IMR-90 (cell line): ENCODE measurements at regions not wholly inside any gene's neighbourhood (a gene's known extent, or its start where the extent isn't known, plus 50 kb on each side); places are given as distances from the start of the nearest gene placed in this dataset.

Experiments
- ATAC-seq: fragments of 200-7000 bp; cut with Tn5 transposase; 2 replicates; pipeline ENCODE4 v1.9.1; 2020; ENCODE audit warnings: low read depth, mild to moderate bottlenecking, moderate library complexity
- BruUV-seq: library from RNA; stranded (reverse); fragments of 400-500 nt; replicated peaks from 2 replicates; lab custom pipeline; 2021; lab: Mats Ljungman, UMichigan
- CTCF ChIA-PET: fragments of 300-600 bp; formaldehyde crosslinking; extraction: SDS; loops from one replicate; lab custom pipeline; 2021; ENCODE audit warnings: antibody characterized with exemption; lab: Yijun Ruan, JAX
- POLR2A ChIA-PET: fragments of 300-600 bp; sonication (Branson Sonifier 250); formaldehyde crosslinking; loops from one replicate; lab custom pipeline; 2022; ENCODE audit warnings: antibody characterized with exemption; ENCODE audit not compliant: unreplicated experiment; lab: Charles Lee
- DNase-seq: peaks from one replicate; pipeline ENCODE4 v3.0.0; 2013
- H2AFZ ChIP-seq: replicated peaks from 2 replicates; pipeline ENCODE3; 2013; ENCODE audit warnings: low read length, mild to moderate bottlenecking; ENCODE audit not compliant: poor library complexity
- H2AK5ac ChIP-seq: 2 replicates; pipeline ENCODE4 v1.6.1; 2013; ENCODE audit warnings: low read depth, low read length, inconsistent platforms
- H2AK9ac ChIP-seq: replicated peaks from 2 replicates; pipeline ENCODE3; 2013; ENCODE audit warnings: mild to moderate bottlenecking, low read depth, low read length, moderate library complexity; ENCODE audit not compliant: poor library complexity
- H2BK120ac ChIP-seq: 2 replicates; pipeline ENCODE4 v1.6.1; 2013; ENCODE audit warnings: low read depth, low read length, inconsistent platforms
- H2BK15ac ChIP-seq: 3 replicates; pipeline ENCODE4 v1.6.1; 2013; ENCODE audit warnings: low read depth, low read length, inconsistent platforms
- H2BK20ac ChIP-seq: 2 replicates; pipeline ENCODE4 v1.6.1; 2013; ENCODE audit warnings: low read depth, mild to moderate bottlenecking, inconsistent platforms, low read length, moderate library complexity
- H2BK5ac ChIP-seq: 2 replicates; pipeline ENCODE4 v1.6.1; 2013; ENCODE audit warnings: mild to moderate bottlenecking, low read depth, low read length, inconsistent platforms; ENCODE audit not compliant: poor library complexity, severe bottlenecking
- H3K14ac ChIP-seq: replicated peaks from 2 replicates; pipeline ENCODE4 v1.6.1; 2013; ENCODE audit warnings: low read depth, low read length, inconsistent platforms
- H3K18ac ChIP-seq: 2 replicates; pipeline ENCODE4 v1.6.1; 2013; ENCODE audit warnings: low read depth, low read length, control low read depth
- H3K23ac ChIP-seq: 2 replicates; pipeline ENCODE4 v1.6.1; 2013; ENCODE audit warnings: low read depth, low read length, inconsistent platforms
- H3K27ac ChIP-seq: 2 replicates; pipeline ENCODE4 v1.5.1; 2013; ENCODE audit warnings: mild to moderate bottlenecking, control low read depth, low read length; ENCODE audit not compliant: insufficient read depth
- H3K27me3 ChIP-seq: 2 replicates; pipeline ENCODE4 v1.6.1; 2013; ENCODE audit warnings: low read length; ENCODE audit not compliant: control insufficient read depth, insufficient read depth
- H3K36me3 ChIP-seq: 2 replicates; pipeline ENCODE4 v1.6.1; 2013; ENCODE audit warnings: low read length, mixed read lengths; ENCODE audit not compliant: control insufficient read depth, insufficient read depth
- H3K4ac ChIP-seq: 2 replicates; pipeline ENCODE4 v1.6.1; 2013; ENCODE audit warnings: low read depth, low read length, inconsistent platforms
- H3K4me1 ChIP-seq: 2 replicates; pipeline ENCODE4 v1.6.1; 2013; ENCODE audit warnings: low read length, mixed read lengths; ENCODE audit not compliant: control insufficient read depth, insufficient read depth
- H3K4me2 ChIP-seq: 2 replicates; pipeline ENCODE4 v1.6.1; 2013; ENCODE audit warnings: low read depth, mild to moderate bottlenecking, control low read depth, low read length, moderate library complexity
- H3K4me3 ChIP-seq: 2 replicates; pipeline ENCODE4 v1.5.1; 2013; ENCODE audit warnings: low read depth, mild to moderate bottlenecking, control low read depth, low read length, moderate library complexity; ENCODE audit not compliant: insufficient read depth
- H3K56ac ChIP-seq: 2 replicates; pipeline ENCODE4 v1.6.1; 2013; ENCODE audit warnings: low read length, inconsistent platforms; ENCODE audit not compliant: insufficient read depth; ENCODE audit errors: extremely low read depth
- H3K79me1 ChIP-seq, 2 experiments: 2 replicates each; pipeline ENCODE4 v1.6.1; 2013; ENCODE audit warnings: low read length in 2 of 2, inconsistent platforms in 1 of 2, low read depth in 1 of 2
- H3K9ac ChIP-seq: 2 replicates; pipeline ENCODE4 v1.6.1; 2013; ENCODE audit warnings: low read depth, low read length, control low read depth
- H3K9me1 ChIP-seq: 2 replicates; pipeline ENCODE4 v1.6.1; 2013; ENCODE audit warnings: low read length, inconsistent platforms; ENCODE audit not compliant: insufficient read depth
- H3K9me3 ChIP-seq: 2 replicates; pipeline ENCODE4 v1.6.1; 2013; ENCODE audit warnings: low read length; ENCODE audit not compliant: control insufficient read depth, insufficient read depth
- H4K20me1 ChIP-seq: 2 replicates; pipeline ENCODE4 v1.6.1; 2013; ENCODE audit warnings: low read length, inconsistent platforms; ENCODE audit not compliant: insufficient read depth
- H4K5ac ChIP-seq: 2 replicates; pipeline ENCODE4 v1.6.1; 2013; ENCODE audit warnings: mild to moderate bottlenecking, low read depth, low read length, control low read depth
- H4K8ac ChIP-seq, 2 experiments: 2 replicates each; pipeline ENCODE4 v1.6.1; 2013; ENCODE audit warnings: low read depth in 2 of 2, low read length in 2 of 2, control low read depth in 1 of 2, inconsistent platforms in 1 of 2
- H4K91ac ChIP-seq: 2 replicates; pipeline ENCODE4 v1.6.1; 2013; ENCODE audit warnings: low read depth, low read length, inconsistent platforms; ENCODE audit not compliant: insufficient read depth
- BHLHE40 ChIP-seq: fragments of 150-350 bp; IDR thresholded peaks from 2 replicates; pipeline ENCODE4 v1.6.1; 2016; ENCODE audit warnings: mild to moderate bottlenecking, low read depth, low read length
- CEBPB ChIP-seq: IDR thresholded peaks from 2 replicates; pipeline ENCODE4 v1.6.1; 2012; ENCODE audit warnings: low read depth, low read length, improper control_type of control experiment
- CTCF ChIP-seq: conservative IDR thresholded peaks from 2 replicates; pipeline ENCODE4 v1.5.1; 2012; ENCODE audit warnings: mild to moderate bottlenecking, low read depth, low read length, improper control_type of control experiment
- ELK1 ChIP-seq: fragments of 150-350 bp; IDR thresholded peaks from 2 replicates; pipeline ENCODE4 v1.6.1; 2016; ENCODE audit warnings: low read depth, mild to moderate bottlenecking, low read length, moderate library complexity, borderline replicate concordance
- FOS ChIP-seq: fragments of 150-350 bp; IDR thresholded peaks from 2 replicates; pipeline ENCODE4 v1.6.1; 2016; ENCODE audit warnings: low read depth, low read length
- MAFK ChIP-seq: IDR thresholded peaks from 2 replicates; pipeline ENCODE4 v1.6.1; 2012; ENCODE audit warnings: low read depth, low read length, improper control_type of control experiment
- MAZ ChIP-seq: IDR thresholded peaks from 2 replicates; pipeline ENCODE4 v1.6.1; 2012; ENCODE audit warnings: low read depth, mild to moderate bottlenecking, low read length, improper control_type of control experiment, moderate library complexity, borderline replicate concordance
- MXI1 ChIP-seq: IDR thresholded peaks from 2 replicates; pipeline ENCODE4 v1.6.1; 2012; ENCODE audit warnings: low read depth, mild to moderate bottlenecking, low read length, moderate library complexity, borderline replicate concordance
- POLR2A ChIP-seq: IDR thresholded peaks from 2 replicates; pipeline ENCODE4 v1.6.1; 2012; ENCODE audit warnings: mild to moderate bottlenecking, low read depth, low read length
- RAD21 ChIP-seq: IDR thresholded peaks from 2 replicates; pipeline ENCODE4 v1.6.1; 2012; ENCODE audit warnings: low read length, improper control_type of control experiment
- RCOR1 ChIP-seq: IDR thresholded peaks from 2 replicates; pipeline ENCODE4 v1.6.1; 2012; ENCODE audit warnings: mild to moderate bottlenecking, low read length, improper control_type of control experiment; ENCODE audit not compliant: insufficient replicate concordance
- RFX5 ChIP-seq: IDR thresholded peaks from 2 replicates; pipeline ENCODE4 v1.8.0; 2012; ENCODE audit warnings: low read depth, mild to moderate bottlenecking, low read length, moderate library complexity
- SMC3 ChIP-seq: fragments of 150-350 bp; IDR thresholded peaks from 2 replicates; pipeline ENCODE4 v1.6.1; 2016; ENCODE audit warnings: low read depth, mild to moderate bottlenecking, antibody characterized with exemption, low read length, moderate library complexity
- USF2 ChIP-seq: fragments of 150-350 bp; IDR thresholded peaks from 2 replicates; pipeline ENCODE4 v1.6.1; 2017; ENCODE audit warnings: mild to moderate bottlenecking, antibody characterized with exemption, low read length, low read depth
- WGBS, 2 experiments: methylation state at CpG; one replicate each; pipeline versions ENCODE4 v1.1.5 to v1.1.7; 2013; ENCODE audit warnings: missing lambda C conversion rate in 2 of 2; ENCODE audit not compliant: insufficient read length in 1 of 2; ENCODE audit errors: extremely low coverage in 2 of 2; 5-methylcytosine and 5-hydroxymethylcytosine counted together
- dilution Hi-C: fragments of 300-500 bp; cut with HindIII; formaldehyde crosslinking; loops from one replicate; pipeline ENCODE4 v1.14.3; 2018; ENCODE audit warnings: low sequenced_read_pairs; ENCODE audit not compliant: unreplicated experiment
- in situ Hi-C: fragments of 300-500 bp; cut with MboI; formaldehyde crosslinking; loops from 3 replicates; pipeline ENCODE4 v1.14.3; 2019; ENCODE audit warnings: low sequenced_read_pairs, inconsistent platforms, mixed read lengths
- intact Hi-C: fragments of 100-400 bp; cut with micrococcal nuclease; formaldehyde crosslinking; loops from 2 replicates; pipeline ENCODE4 v1.10.0; 2022

GRCh38 chr11:130710497-130711012 is 205.7 kb downstream of the SNX19 start:
- Histone ChIP-seq H4K20me1 (no peaks in the 10 kb centered on the region), H3K4ac (peak overlapping the region; percentile 75), H3K36me3 (no peaks in the 10 kb centered on the region), H3K18ac (peak overlapping the region; percentile 92), H3K4me3 (no peak overlapping the region), H2AK5ac (peak overlapping the region; percentile 89), H3K9me3 (peaks cover 2% of the 10 kb centered on the region), H2BK20ac (peak overlapping the region; percentile 85), H3K27me3 (no peaks in the 10 kb centered on the region; the same call in 1 of the 2 replicates), H3K4me1 (peaks cover 20% of the 10 kb centered on the region), H3K27ac (peak overlapping the region; percentile 78), H2BK120ac (peak overlapping the region; percentile 88), H3K9ac (peak overlapping the region; percentile 13; the same call in 1 of the 2 replicates), H3K56ac (peak overlapping the region; percentile 19; the same call in 1 of the 2 replicates), H3K14ac (peak overlapping the region; percentile 81), H4K8ac (peak overlapping the region; percentile 31 to 68; a peak in 2 of 4 replicates), H3K79me1 (no peaks in the 10 kb centered on the region), H2AK9ac (no peak overlapping the region), H2BK15ac (0 out of 3 replicates have a peak overlapping the region, but pooled peaks have one; percentile 64), H4K5ac (peak overlapping the region; percentile 88), H3K9me1 (peaks cover 6% of the 10 kb centered on the region), H2BK5ac (peak overlapping the region; percentile 54), H2AFZ (peak overlapping the region; percentile 27), H4K91ac (peak overlapping the region; percentile 86), H3K4me2 (peak overlapping the region; percentile 37), H3K23ac (peak overlapping the region; percentile 62; the same call in 1 of the 2 replicates)
- intact Hi-C loops (no loop called here), in situ Hi-C loops (no loop called here), dilution Hi-C loops (no loop called here)
- ATAC-seq (peak; percentile 92), DNase-seq (peak; percentile 84)
- TF ChIP-seq FOS (no peak), CTCF (no peak), MXI1 (peak; percentile 38; the same call in 1 of the 2 replicates), MAZ (no peak), POLR2A (no peak), SMC3 (no peak), ELK1 (no peak), RFX5 (no peak), CEBPB (peak; percentile 79), BHLHE40 (peak; percentile 41), RAD21 (no peak), MAFK (no peak), RCOR1 (no peak), USF2 (no peak)
- ChIA-PET CTCF (no interaction called here), POLR2A (no interaction called here)
- no TSS peak for BruUV-seq
- WGBS, 2 experiments, result 40% methylated on average over 3 of the region's 13 CpGs; no CpG with 5 or more reads in 1 of the 2 experiments
